NCI-H1694 (cell line): ENCODE measurements at regions not wholly inside any gene's neighbourhood (a gene's known extent, or its start where the extent isn't known, plus 50 kb on each side); places are given as distances from the start of the nearest gene placed in this dataset.

ENCODE experiments used
- DNase-seq: peaks from one replicate; lab custom pipeline; 2025; lab: John Stamatoyannopoulos, UW

DNA sequence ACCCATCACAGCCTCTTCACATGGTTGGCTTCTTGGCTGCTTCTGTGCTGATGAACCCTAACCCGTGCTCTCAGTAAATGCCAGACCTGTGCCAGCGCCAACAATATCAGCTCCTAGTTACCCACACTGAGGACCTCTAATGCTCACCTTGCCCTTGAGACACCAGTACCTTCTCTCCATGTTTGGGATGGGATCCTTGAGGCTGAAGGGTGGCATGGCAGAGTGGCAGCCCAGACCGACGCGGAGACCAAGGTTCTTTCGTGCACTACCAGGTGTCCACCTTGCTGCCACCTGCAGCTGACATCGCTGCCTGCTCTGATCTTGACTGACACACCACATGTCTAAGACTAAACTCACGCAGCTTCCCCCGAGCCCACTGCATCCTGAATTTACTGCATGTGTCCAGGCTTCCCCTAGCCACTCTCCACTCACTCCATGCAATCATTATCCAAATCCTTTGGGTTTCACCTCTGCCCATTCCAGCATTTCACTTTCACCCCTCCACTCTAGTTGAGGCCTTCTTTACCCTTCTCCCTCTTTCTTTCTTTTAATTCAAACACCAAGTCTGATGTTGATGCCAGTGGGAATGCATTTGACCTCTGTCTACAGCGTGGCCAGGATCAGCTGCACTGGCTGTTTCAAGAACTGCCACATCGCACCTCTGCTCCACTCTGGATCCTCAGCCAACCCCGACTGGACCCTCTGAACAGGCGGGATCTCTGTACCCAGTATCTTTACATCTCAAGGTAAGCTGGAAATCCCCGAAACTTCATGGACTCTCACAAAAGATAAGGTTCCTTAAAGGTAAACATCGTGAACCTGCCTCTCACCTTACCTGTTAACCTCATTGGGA lies 294.9 kb downstream of the GLRX3 start:
- no peak for DNase-seq

- no peak for DNase-seq
These were observed 296.1 kb downstream of the GLRX3 start for GRCh38 chr10:130432271-130432670.

DNA sequence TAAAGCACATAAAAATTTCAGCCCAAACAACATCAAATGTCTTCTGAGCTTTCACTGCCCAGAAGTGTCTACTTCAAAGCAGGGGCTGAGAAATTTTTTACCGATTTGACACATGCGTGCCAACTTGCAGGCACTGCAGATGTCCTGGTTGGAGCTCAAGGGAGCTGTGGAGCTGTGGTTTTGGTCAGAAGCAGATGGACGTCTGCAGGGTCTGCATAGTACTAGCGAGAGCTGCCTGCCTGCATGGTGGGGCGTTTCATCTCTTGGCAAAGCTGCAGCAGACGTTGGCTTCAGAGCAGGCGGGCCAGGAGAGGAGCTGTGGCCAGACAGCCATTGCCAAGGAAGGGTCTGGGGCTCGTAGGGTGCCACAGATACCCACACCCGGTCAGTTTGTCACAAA lies 296.7 kb downstream of the GLRX3 start:
- no peak for DNase-seq

DNA sequence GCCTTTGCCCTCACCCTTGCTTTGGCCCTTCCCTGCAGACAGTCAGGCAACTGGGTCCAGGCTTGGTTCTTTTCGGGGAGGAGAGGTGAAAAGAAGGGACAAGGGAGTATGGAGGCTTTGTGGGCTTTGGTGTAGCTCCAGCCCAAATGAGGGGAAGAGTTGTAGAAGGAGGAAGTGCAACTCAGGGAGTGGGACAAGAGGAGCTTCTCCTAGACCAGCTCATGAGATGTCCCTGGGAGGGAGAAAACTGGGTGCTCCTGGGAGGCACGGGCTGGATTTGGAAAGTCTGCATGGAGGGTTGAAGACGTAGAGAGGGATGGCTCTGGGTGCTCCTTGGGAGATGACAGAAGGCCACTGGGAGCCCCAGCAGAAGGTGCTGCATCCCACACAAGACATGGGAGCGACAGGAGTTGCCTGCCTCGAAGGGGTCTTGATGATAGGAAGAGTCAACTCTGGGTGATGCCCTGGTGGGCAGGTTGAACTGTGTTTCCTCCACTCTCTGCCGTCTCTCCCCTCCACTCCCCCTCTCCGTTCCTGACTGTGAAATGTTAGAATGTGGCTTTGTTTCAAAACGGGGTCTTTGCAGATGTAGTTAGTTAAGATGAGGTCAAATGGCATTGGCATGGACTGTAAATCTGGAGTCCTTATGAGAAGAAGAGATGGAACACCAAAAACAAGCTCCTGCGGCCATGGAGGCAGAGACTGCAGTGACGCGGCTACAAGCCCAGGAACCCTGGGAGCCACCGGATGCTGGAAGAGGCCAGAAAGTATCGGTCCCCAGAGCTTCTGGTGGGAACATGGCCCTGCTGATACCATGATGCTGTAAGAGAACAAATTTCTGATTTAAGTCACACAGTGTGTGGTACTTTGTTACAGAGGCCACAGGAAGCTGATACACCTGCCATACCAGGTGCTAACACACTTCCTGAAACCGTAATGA lies 298.5 kb downstream of the GLRX3 start:
- no peak for DNase-seq

GRCh38 chr10:130435961-130436360 lies 299.8 kb downstream of the GLRX3 start:
- DNase-seq = no peak

DNA sequence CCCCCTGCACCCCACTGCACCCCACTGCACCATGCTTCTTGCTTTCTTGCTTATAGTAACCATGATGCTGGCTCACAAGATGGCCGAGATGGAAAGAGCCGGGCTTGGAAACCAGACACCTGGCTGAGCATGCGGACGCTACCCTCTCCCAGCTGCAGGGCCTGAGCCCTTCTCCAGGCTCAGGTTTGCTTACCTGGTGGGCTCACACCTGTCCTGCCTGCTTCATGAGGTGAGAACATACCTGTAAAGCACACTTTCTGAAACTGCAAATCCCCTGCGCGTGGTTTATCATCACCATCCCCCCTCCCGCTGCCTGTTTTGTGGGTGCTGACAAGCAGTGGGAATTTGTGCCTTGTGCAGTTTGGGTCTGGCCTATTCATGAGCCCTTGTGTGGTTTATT lies 302.7 kb downstream of the GLRX3 start:
- DNase-seq = no peak

DNA sequence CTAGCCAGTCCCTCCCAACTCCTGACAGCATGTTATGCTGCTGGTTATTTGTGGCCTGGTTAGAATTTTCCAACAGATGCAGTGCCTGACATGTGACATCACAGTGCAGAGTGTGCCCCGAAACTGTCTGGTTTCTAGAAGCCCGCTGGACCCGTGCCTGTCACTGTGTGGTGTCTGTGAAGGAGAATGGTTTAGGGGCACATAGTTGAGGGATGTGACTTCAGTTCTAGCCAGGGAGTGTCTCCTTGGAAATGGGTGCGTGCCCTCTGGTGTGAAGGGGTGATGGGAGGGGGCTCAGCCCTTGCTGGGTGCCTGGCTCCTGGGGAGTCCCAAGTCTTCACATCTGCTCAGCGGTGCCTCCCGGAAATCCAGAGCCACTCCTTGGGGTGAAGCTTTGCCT lies 303.6 kb downstream of the GLRX3 start:
- DNase-seq = no peak

DNA sequence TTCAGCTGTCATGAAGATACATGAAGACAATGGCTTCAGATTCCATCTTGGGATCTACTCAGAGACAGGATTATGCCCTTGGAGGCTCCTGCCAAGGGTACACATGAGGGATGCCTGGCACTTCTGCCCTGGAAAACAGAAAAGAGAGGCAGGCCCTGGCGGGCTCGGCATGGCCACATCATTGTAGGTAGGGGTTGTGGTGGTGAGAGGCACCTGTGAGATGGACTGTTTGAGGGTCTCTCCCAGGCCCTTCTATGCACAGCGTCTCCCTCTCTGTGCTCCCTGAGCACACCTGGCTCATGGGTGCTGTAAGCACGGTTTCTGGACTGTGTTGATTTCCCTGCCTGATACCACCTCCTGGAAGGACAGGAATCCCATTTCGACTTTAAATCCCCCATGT lies 304.3 kb downstream of the GLRX3 start:
- no peak for DNase-seq

DNA sequence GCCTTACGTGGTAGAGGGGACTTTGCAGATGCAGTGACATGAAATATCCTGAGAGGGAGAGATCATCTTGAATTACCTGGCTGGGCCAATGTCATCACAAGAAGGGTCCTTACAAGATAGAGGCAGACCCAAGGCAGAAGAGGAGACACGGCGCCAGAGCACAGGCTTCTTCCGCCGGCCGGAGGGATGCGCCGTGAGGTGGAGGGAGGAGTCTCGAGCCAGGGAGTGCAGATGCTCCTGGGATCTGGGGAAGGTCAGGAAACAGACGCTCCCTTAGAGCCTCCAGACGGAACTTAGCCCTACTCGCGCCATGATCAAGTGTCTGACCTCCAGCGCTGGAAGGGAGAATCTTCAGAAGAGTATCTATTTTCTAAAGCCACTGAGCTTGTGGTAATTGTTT lies 304.8 kb downstream of the GLRX3 start:
- DNase-seq = no peak

- DNase-seq = no peak
These were observed 306.9 kb downstream of the GLRX3 start for GRCh38 chr10:130443066-130443465.

GRCh38 chr10:130453036-130453720 lies 317.0 kb downstream of the GLRX3 start:
- DNase-seq = no peak

GRCh38 chr10:130453721-130454542 lies 317.7 kb downstream of the GLRX3 start:
- no peak for DNase-seq

GRCh38 chr10:130454543-130455000 lies 318.4 kb downstream of the GLRX3 start:
- no peak for DNase-seq

DNA sequence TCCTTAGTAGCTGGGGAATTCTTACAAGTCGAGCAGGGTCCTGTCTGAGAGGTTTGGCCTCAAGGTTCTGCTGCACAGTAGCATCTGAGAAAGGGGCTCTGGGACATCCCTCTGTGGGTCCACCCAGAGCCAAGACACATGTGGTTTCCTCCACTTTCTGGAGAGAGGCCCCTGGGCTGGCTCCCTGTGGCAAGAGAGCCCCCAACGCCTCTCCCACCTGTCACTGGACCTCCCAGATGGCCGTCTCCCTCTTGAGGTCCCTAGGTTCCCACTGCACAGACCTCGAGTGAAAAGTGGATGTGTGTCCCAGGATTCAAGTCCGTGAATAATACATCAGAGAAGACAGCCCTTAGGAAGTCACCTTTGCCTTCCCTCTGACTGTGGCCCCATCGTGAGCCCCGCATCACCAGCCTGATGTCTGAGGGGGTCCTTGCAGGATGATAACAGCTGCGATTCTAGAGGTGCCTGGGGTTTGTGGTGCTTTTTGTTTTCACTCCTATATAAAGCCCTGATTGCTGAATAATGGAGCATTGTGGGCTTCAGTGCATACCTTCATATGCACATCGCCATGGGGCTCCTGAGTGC lies 319.0 kb downstream of the GLRX3 start:
- no peak for DNase-seq

DNA sequence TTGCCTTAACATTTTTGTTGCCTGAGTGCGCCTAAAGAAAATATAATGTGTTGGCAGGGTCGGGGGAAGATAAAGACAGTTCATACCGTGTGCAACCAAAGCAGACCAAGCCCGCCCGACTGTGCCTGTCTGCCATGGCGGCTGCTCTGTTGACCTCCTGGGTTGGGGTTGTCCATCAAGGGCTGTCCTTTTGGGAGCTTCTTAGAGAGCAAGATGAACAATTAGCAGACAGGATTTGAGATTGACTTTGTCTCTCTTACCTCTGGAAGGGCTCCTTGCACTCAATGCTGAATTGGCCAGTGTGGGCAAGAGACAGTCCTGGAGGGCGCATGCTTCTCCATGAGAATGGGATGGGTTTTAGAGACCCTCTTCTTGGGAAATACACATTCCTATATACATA lies 319.6 kb downstream of the GLRX3 start:
- no peak for DNase-seq

GRCh38 chr10:130456616-130457015 lies 320.4 kb downstream of the GLRX3 start:
- no peak for DNase-seq

DNA sequence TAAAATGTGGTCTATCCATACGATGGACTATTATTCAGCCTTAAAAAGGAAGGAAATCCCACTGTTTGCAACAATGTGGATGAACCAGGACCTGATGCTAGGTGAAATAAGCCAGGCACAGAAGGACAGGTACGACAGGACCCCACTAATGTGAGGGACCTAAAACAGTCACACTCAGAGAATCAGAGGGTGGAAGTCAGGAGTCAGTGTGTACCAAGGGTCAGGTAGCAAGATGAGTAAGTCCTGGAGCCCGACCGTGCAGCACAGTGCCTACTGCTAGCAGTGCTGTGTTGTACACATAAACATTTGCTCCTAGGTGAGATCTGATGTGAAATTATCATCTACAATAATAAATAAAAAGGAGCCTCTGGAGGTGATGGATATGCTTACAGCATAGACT lies 322.3 kb downstream of the GLRX3 start:
- DNase-seq = no peak

DNA sequence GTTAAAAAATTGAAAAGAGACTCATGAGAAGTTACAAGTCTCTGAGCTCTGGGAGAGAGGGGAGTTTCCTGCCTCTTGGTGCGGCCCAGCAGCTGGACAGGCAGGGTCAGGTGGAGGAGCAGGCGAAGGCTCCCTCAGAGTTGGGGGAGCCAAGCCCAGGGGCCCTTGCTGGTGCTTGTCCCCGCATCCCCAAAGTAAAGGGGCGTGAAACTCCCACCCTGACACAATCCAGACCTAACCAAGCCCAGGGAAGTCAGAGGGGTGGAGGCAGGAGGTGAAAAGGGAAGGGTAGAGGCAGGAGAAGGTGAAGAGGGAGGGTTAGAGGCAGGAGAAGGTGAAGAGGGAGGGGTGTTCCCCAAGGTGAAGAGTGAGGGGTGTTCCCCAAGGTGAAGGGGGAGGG lies 322.8 kb downstream of the GLRX3 start:
- DNase-seq = no peak

- DNase-seq = no peak
These were observed 323.8 kb downstream of the GLRX3 start for GRCh38 chr10:130459851-130460490.

GRCh38 chr10:130461631-130462030 lies 325.4 kb downstream of the GLRX3 start:
- DNase-seq = no peak
